ENCODE measurements at regions not wholly inside any gene's neighbourhood (a gene's known extent, or its start where the extent isn't known, plus 50 kb on each side); places are given as distances from the start of the nearest gene placed in this dataset.

GRCh38 chr7:130961128-130961601 is 227.2 kb upstream of the KLF14 start:
- DNase-seq (ENCODE audit: low read depth) = peak; percentile 93

- DNase-seq (ENCODE audit: low read depth) = no peak
Observed at GRCh38 chr7:130962109-130962508, 228.1 kb upstream of the KLF14 start.

- no peak for DNase-seq (ENCODE audit: low read depth)
Observed at GRCh38 chr7:130963339-130963738, 229.3 kb upstream of the KLF14 start.

- DNase-seq (ENCODE audit: low read depth) = no peak
Observed at GRCh38 chr7:130965515-130965914, 231.5 kb upstream of the KLF14 start.

- DNase-seq (ENCODE audit: low read depth) = peak; percentile 80
Observed at GRCh38 chr7:130966246-130967009, 232.4 kb upstream of the KLF14 start.

GRCh38 chr7:130970196-130970595 is 236.2 kb upstream of the KLF14 start:
- no peak for DNase-seq (ENCODE audit: low read depth)

GRCh38 chr7:130970696-130971095 is 236.7 kb upstream of the KLF14 start:
- DNase-seq (ENCODE audit: low read depth) = no peak

- DNase-seq (ENCODE audit: low read depth) = no peak
Observed at GRCh38 chr7:130971297-130971696, 237.3 kb upstream of the KLF14 start.

- DNase-seq (ENCODE audit: low read depth) = no peak
Observed at GRCh38 chr7:130972201-130972600, 238.2 kb upstream of the KLF14 start.

- no peak for DNase-seq (ENCODE audit: low read depth)
Observed at GRCh38 chr7:130973637-130974036, 239.6 kb upstream of the KLF14 start.

- DNase-seq (ENCODE audit: low read depth) = no peak
Observed at GRCh38 chr7:130974169-130974568, 240.2 kb upstream of the KLF14 start.

GRCh38 chr7:130974794-130975193 is 240.8 kb upstream of the KLF14 start:
- no peak for DNase-seq (ENCODE audit: low read depth)

GRCh38 chr7:130975731-130976130 is 241.7 kb upstream of the KLF14 start:
- no peak for DNase-seq (ENCODE audit: low read depth)

GRCh38 chr7:130982160-130982638 is 248.2 kb upstream of the KLF14 start:
- peak; percentile 49 for DNase-seq (ENCODE audit: low read depth)

GRCh38 chr7:130982651-130983050 is 248.6 kb upstream of the KLF14 start:
- DNase-seq (ENCODE audit: low read depth) = no peak

- DNase-seq (ENCODE audit: low read depth) = no peak
Observed at GRCh38 chr7:130985361-130985760, 251.4 kb upstream of the KLF14 start.

- DNase-seq (ENCODE audit: low read depth) = no peak
Observed at GRCh38 chr7:130986261-130986690, 252.3 kb upstream of the KLF14 start.

- no peak for DNase-seq (ENCODE audit: low read depth)
Observed at GRCh38 chr7:130987092-130987491, 253.1 kb upstream of the KLF14 start.

GRCh38 chr7:130988443-130988842 is 254.4 kb upstream of the KLF14 start:
- peak; percentile 63 for DNase-seq (ENCODE audit: low read depth)

GRCh38 chr7:130989101-130989795 is 255.2 kb upstream of the KLF14 start:
- DNase-seq (ENCODE audit: low read depth) = no peak

GRCh38 chr7:130990178-130990832 is 256.3 kb upstream of the KLF14 start:
- DNase-seq (ENCODE audit: low read depth) = no peak

- DNase-seq (ENCODE audit: low read depth) = no peak
Observed at GRCh38 chr7:130993671-130994365, 259.8 kb upstream of the KLF14 start.
